Stomach (tissue), 4 donors: ENCODE measurements at regions not wholly inside any gene's neighbourhood (a gene's known extent, or its start where the extent isn't known, plus 50 kb on each side); places are given as distances from the start of the nearest gene placed in this dataset.

Experiments
- EP300 ChIP-seq: sonication (generic); formaldehyde crosslinking; IDR thresholded peaks from one replicate; pipeline ENCODE4 v1.6.1; 2017; ENCODE audit warnings: antibody characterized with exemption
- POLR2A ChIP-seq, 4 donors: fragments of 450-650 bp; IDR thresholded peaks; one replicate each; pipeline ENCODE4 v1.6.1; 2016; ENCODE audit warnings: antibody characterized with exemption in 4 of 4, control low read depth in 2 of 4, mild to moderate bottlenecking in 1 of 4, moderate library complexity in 1 of 4
- POLR2AphosphoS5 ChIP-seq, 3 donors: sonication (generic); formaldehyde crosslinking; IDR thresholded peaks; one replicate each; pipeline ENCODE4 v1.6.1; 2016; ENCODE audit warnings: antibody characterized with exemption in 3 of 3
- TF ChIP-seq, protein P1 (sequence below), 7 experiments: fragments of 450-650 bp in 4 of 7; fragments of 200-600 bp in 3 of 7; sonication (generic) in 3 of 7; IDR thresholded peaks; one replicate each; pipeline ENCODE4 v1.5.1; 2016 to 2019; ENCODE audit warnings: antibody characterized with exemption in 7 of 7, control low read depth in 2 of 7, mild to moderate bottlenecking in 1 of 7

DNA sequence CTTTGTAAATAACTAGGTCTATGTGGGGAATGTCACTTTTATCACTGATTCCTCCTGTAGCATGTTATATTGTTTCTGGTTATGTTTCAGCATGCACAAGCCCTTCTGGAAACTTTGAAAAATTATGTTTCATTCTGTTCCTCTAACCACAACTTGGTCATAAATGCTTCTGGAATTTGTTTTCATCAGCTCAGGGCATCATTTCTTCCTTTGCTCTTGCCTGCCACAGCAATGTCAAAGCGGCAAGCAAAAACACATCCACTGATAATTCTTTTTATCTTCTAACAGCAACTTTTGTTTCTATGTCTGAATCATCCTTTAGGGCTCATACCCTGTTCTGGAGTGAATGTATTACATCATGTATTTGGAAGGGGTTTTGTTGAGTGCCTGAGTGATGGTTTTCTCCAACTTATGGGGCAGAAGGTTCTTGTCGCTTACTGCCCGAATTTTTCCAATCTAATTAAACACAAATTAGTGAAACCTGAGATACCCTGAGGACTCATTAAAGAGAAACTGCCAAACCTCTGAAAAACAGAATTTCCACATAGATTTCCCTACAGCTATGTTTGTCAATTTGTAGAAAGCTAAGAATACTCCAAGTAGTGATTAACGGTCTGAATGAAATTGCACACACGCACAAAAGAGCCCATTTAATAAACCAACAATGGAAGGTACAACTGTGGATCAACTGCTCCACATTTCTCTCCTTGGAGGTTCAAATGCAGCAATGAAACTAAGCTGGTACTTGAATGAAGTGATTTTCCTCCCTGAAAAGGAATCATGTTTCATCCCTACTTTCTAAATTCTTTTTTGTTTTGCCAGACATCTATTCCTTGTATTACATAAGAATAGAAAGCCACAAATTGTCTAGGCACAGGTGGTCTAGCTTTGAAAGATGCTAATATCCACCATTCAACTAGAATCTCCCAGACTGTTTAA lies 173.5 kb upstream of the KRR1 start:
- TF ChIP-seq POLR2AphosphoS5 (IDR thresholded peaks at IDR 0.05) (no peak), POLR2A (IDR thresholded peaks at IDR 0.05) (no peak), EP300 (no peak)
- TF ChIP-seq, protein P1, sequence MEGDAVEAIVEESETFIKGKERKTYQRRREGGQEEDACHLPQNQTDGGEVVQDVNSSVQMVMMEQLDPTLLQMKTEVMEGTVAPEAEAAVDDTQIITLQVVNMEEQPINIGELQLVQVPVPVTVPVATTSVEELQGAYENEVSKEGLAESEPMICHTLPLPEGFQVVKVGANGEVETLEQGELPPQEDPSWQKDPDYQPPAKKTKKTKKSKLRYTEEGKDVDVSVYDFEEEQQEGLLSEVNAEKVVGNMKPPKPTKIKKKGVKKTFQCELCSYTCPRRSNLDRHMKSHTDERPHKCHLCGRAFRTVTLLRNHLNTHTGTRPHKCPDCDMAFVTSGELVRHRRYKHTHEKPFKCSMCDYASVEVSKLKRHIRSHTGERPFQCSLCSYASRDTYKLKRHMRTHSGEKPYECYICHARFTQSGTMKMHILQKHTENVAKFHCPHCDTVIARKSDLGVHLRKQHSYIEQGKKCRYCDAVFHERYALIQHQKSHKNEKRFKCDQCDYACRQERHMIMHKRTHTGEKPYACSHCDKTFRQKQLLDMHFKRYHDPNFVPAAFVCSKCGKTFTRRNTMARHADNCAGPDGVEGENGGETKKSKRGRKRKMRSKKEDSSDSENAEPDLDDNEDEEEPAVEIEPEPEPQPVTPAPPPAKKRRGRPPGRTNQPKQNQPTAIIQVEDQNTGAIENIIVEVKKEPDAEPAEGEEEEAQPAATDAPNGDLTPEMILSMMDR (IDR thresholded peaks at IDR 0.05) = no peak
